IPS-18a (cell line): ENCODE measurements at regions not wholly inside any gene's neighbourhood (a gene's known extent, or its start where the extent isn't known, plus 50 kb on each side); places are given as distances from the start of the nearest gene placed in this dataset.

Experiments
- H3K27ac ChIP-seq: one replicate; pipeline ENCODE4 v1.5.1; 2013; ENCODE audit warnings: low read length
- H3K27me3 ChIP-seq: one replicate; pipeline ENCODE4 v1.6.1; 2013; ENCODE audit warnings: mild to moderate bottlenecking, low read length; ENCODE audit not compliant: control insufficient read depth, insufficient read depth
- H3K36me3 ChIP-seq: one replicate; pipeline ENCODE4 v1.6.1; 2013; ENCODE audit warnings: low read depth, low read length; ENCODE audit not compliant: control insufficient read depth
- H3K4me1 ChIP-seq: one replicate; pipeline ENCODE4 v1.6.1; 2013; ENCODE audit warnings: low read depth, low read length; ENCODE audit not compliant: control insufficient read depth
- H3K4me3 ChIP-seq: one replicate; pipeline ENCODE4 v1.5.1; 2013; ENCODE audit warnings: low read length
- H3K9ac ChIP-seq: one replicate; pipeline ENCODE4 v1.6.1; 2013; ENCODE audit warnings: mild to moderate bottlenecking, low read length, moderate library complexity
- H3K9me3 ChIP-seq: one replicate; pipeline ENCODE4 v1.6.1; 2013; ENCODE audit warnings: low read depth, low read length; ENCODE audit not compliant: control insufficient read depth

- no peak overlapping the region for H3K27ac ChIP-seq
- peak overlapping the region; percentile 16 for H3K9ac ChIP-seq
- H3K9me3 ChIP-seq, result no peaks in the 10 kb centered on the region
Observed at GRCh38 chr2:201978333-201978732, 55.3 kb upstream of the FZD7 start.

GRCh38 chr2:201978986-201979385, 54.7 kb upstream of the FZD7 start:
- no peak overlapping the region for H3K9ac ChIP-seq
- H3K4me3 ChIP-seq, result no peak overlapping the region
- H3K4me1 ChIP-seq, result peaks cover 27% of the 10 kb centered on the region
- peaks cover 5% of the 10 kb centered on the region for H3K36me3 ChIP-seq
- no peaks in the 10 kb centered on the region for H3K27me3 ChIP-seq
- H3K27ac ChIP-seq, result no peak overlapping the region
- no peaks in the 10 kb centered on the region for H3K9me3 ChIP-seq

More at GRCh38 chr2:201978333-201978732, 55.3 kb upstream of the FZD7 start:
- H3K36me3 ChIP-seq, result peaks cover 5% of the 10 kb centered on the region
- H3K27me3 ChIP-seq, result no peaks in the 10 kb centered on the region
- H3K4me3 ChIP-seq, result no peak overlapping the region
- H3K4me1 ChIP-seq, result peaks cover 26% of the 10 kb centered on the region

- Histone ChIP-seq H3K9me3 (no peaks in the 10 kb centered on the region), H3K27me3 (no peaks in the 10 kb centered on the region), H3K36me3 (peaks cover 5% of the 10 kb centered on the region), H3K4me1 (peaks cover 31% of the 10 kb centered on the region), H3K9ac (no peak overlapping the region), H3K4me3 (no peak overlapping the region), H3K27ac (no peak overlapping the region)
Observed at GRCh38 chr2:201980389-201980821, 53.2 kb upstream of the FZD7 start.

GRCh38 chr2:201980946-201981345, 52.7 kb upstream of the FZD7 start:
- Histone ChIP-seq H3K27ac (no peak overlapping the region), H3K36me3 (peaks cover 5% of the 10 kb centered on the region)

GRCh38 chr2:201983174-201983573, 50.5 kb upstream of the FZD7 start:
- Histone ChIP-seq H3K27me3 (no peaks in the 10 kb centered on the region), H3K36me3 (peaks cover 5% of the 10 kb centered on the region), H3K9ac (no peak overlapping the region), H3K9me3 (no peaks in the 10 kb centered on the region), H3K4me1 (peaks cover 17% of the 10 kb centered on the region), H3K4me3 (no peak overlapping the region), H3K27ac (no peak overlapping the region)

More at GRCh38 chr2:201980946-201981345, 52.7 kb upstream of the FZD7 start:
- no peaks in the 10 kb centered on the region for H3K27me3 ChIP-seq
- no peak overlapping the region for H3K9ac ChIP-seq
- H3K4me1 ChIP-seq, result peaks cover 31% of the 10 kb centered on the region
- H3K9me3 ChIP-seq, result no peaks in the 10 kb centered on the region
- no peak overlapping the region for H3K4me3 ChIP-seq

- Histone ChIP-seq H3K4me1 (peaks cover 14% of the 10 kb centered on the region), H3K36me3 (peaks cover 5% of the 10 kb centered on the region), H3K27me3 (no peaks in the 10 kb centered on the region), H3K9me3 (no peaks in the 10 kb centered on the region), H3K4me3 (no peak overlapping the region), H3K9ac (no peak overlapping the region), H3K27ac (no peak overlapping the region)
Observed at GRCh38 chr2:201983800-201984199, 49.9 kb upstream of the FZD7 start.
